ENCODE measurements at regions not wholly inside any gene's neighbourhood (a gene's known extent, or its start where the extent isn't known, plus 50 kb on each side); places are given as distances from the start of the nearest gene placed in this dataset.

GRCh38 chr6:98547151-98547550 is 287.2 kb upstream of the POU3F2 start:
- Histone ChIP-seq H3K9me3 (ENCODE audit: control insufficient read depth in 1 of 2, insufficient read depth in 1 of 2, low read depth in 1 of 2, low read length in 2 of 2) (no peaks in the 10 kb centered on the region), H3K4me1 (ENCODE audit: control insufficient read depth in 1 of 2, insufficient read depth in 2 of 2, low read length in 2 of 2) (no peaks in the 10 kb centered on the region), H3K4me3 (replicated peaks in 1 of 2; ENCODE audit: low read depth in 1 of 2, low read length in 2 of 2) (no peak overlapping the region), H3K9me2 (ENCODE audit: insufficient read depth) (no peaks in the 10 kb centered on the region), H3K27ac (ENCODE audit: low read depth, low read length) (no peak overlapping the region), H3K36me3 (ENCODE audit: control insufficient read depth in 1 of 2, insufficient read depth in 2 of 2, low read length in 2 of 2) (no peaks in the 10 kb centered on the region), H3K27me3 (ENCODE audit: insufficient read depth, low read length) (peaks cover 46% of the 10 kb centered on the region), H3K79me2 (ENCODE audit: insufficient read depth, low read length) (no peaks in the 10 kb centered on the region), H2AFZ (ENCODE audit: low read depth, low read length, poor library complexity, severe bottlenecking) (no peak overlapping the region), H3K4me2 (ENCODE audit: low read length) (no peak overlapping the region), H3K9ac (ENCODE audit: low read length) (no peak overlapping the region), H4K20me1 (ENCODE audit: insufficient read depth) (no peaks in the 10 kb centered on the region)
- TF ChIP-seq YY1 (IDR thresholded peaks at IDR 0.05; ENCODE audit: extremely low read depth, insufficient replicate concordance, low read depth, low read length) (no peak), MAX (IDR thresholded peaks at IDR 0.05) (no peak)
- ATAC-seq = no peak
- ChIA-PET RAD21 (ENCODE audit: low non-redundant PET in 1 of 2, low total read pairs in 2 of 2, uncharacterized antibody in 2 of 2, unreplicated experiment in 2 of 2) (no interaction called here), CTCF (no interaction called here), POLR2A (no interaction called here)
- no peak for DNase-seq (ENCODE audit: low read depth, low spot score)
- BruUV-seq (replicated peaks) = no TSS peak
- intact Hi-C loops (cut with micrococcal nuclease) = no loop called here

GRCh38 chr6:98547634-98548033 is 286.7 kb upstream of the POU3F2 start:
- Histone ChIP-seq H3K9ac (ENCODE audit: low read length) (no peak overlapping the region), H3K9me2 (ENCODE audit: insufficient read depth) (no peaks in the 10 kb centered on the region), H3K4me3 (replicated peaks in 1 of 2; ENCODE audit: low read depth in 1 of 2, low read length in 2 of 2) (no peak overlapping the region), H3K36me3 (ENCODE audit: control insufficient read depth in 1 of 2, insufficient read depth in 2 of 2, low read length in 2 of 2) (no peaks in the 10 kb centered on the region), H3K27ac (ENCODE audit: low read depth, low read length) (no peak overlapping the region), H3K27me3 (ENCODE audit: insufficient read depth, low read length) (peaks cover 43% of the 10 kb centered on the region), H3K79me2 (ENCODE audit: insufficient read depth, low read length) (no peaks in the 10 kb centered on the region), H3K9me3 (ENCODE audit: control insufficient read depth in 1 of 2, insufficient read depth in 1 of 2, low read depth in 1 of 2, low read length in 2 of 2) (no peaks in the 10 kb centered on the region), H2AFZ (ENCODE audit: low read depth, low read length, poor library complexity, severe bottlenecking) (no peak overlapping the region), H3K4me1 (ENCODE audit: control insufficient read depth in 1 of 2, insufficient read depth in 2 of 2, low read length in 2 of 2) (no peaks in the 10 kb centered on the region), H4K20me1 (ENCODE audit: insufficient read depth) (no peaks in the 10 kb centered on the region), H3K4me2 (ENCODE audit: low read length) (no peak overlapping the region)
- POLR2A ChIA-PET = no interaction called here
- intact Hi-C loops (cut with micrococcal nuclease) = no loop called here
- ATAC-seq (no peak), DNase-seq (ENCODE audit: low read depth, low spot score) (no peak)
- CTCF ChIA-PET = no interaction called here
- no TSS peak for BruUV-seq (replicated peaks)
- RAD21 ChIA-PET (ENCODE audit: low non-redundant PET in 1 of 2, low total read pairs in 2 of 2, uncharacterized antibody in 2 of 2, unreplicated experiment in 2 of 2) = no interaction called here
- TF ChIP-seq YY1 (IDR thresholded peaks at IDR 0.05; ENCODE audit: extremely low read depth, insufficient replicate concordance, low read depth, low read length) = no peak
- TF ChIP-seq CEBPB (IDR thresholded peaks at IDR 0.05; ENCODE audit: low read depth) = no peak
- TF ChIP-seq TCF7L2 (IDR thresholded peaks at IDR 0.05; ENCODE audit: borderline replicate concordance, extremely low read depth, insufficient read depth, insufficient read length) = no peak
- no peak for TF ChIP-seq ZNF274 (IDR thresholded peaks at IDR 0.05; ENCODE audit: low read depth, low read length)
- TF ChIP-seq EZH2 (IDR thresholded peaks at IDR 0.05) = no peak
- no peak for TF ChIP-seq FOSL1 (IDR thresholded peaks at IDR 0.05; ENCODE audit: low read depth)
- TF ChIP-seq JUND (IDR thresholded peaks at IDR 0.05) = no peak
- TF ChIP-seq POLR2A (IDR thresholded peaks at IDR 0.05; ENCODE audit: borderline replicate concordance, extremely low read depth, insufficient read depth, insufficient read length) = no peak
- no peak for TF ChIP-seq ZBTB33 (IDR thresholded peaks at IDR 0.05; ENCODE audit: extremely low read depth, insufficient replicate concordance, low read length)
- no peak for TF ChIP-seq MAX (IDR thresholded peaks at IDR 0.05)
- no peak for TF ChIP-seq CBX3 (IDR thresholded peaks at IDR 0.05; ENCODE audit: low read depth)
- no peak for TF ChIP-seq CTCF (IDR thresholded peaks at IDR 0.05 in 2 of 3, conservative IDR thresholded peaks at IDR 0.05 in 1 of 3; ENCODE audit: borderline replicate concordance in 1 of 3, insufficient read depth in 1 of 3, low read depth in 2 of 3, low read length in 2 of 3)

Measured in HCT116 (cell line).